ENCODE measurements at regions not wholly inside any gene's neighbourhood (a gene's known extent, or its start where the extent isn't known, plus 50 kb on each side); places are given as distances from the start of the nearest gene placed in this dataset.

DNA sequence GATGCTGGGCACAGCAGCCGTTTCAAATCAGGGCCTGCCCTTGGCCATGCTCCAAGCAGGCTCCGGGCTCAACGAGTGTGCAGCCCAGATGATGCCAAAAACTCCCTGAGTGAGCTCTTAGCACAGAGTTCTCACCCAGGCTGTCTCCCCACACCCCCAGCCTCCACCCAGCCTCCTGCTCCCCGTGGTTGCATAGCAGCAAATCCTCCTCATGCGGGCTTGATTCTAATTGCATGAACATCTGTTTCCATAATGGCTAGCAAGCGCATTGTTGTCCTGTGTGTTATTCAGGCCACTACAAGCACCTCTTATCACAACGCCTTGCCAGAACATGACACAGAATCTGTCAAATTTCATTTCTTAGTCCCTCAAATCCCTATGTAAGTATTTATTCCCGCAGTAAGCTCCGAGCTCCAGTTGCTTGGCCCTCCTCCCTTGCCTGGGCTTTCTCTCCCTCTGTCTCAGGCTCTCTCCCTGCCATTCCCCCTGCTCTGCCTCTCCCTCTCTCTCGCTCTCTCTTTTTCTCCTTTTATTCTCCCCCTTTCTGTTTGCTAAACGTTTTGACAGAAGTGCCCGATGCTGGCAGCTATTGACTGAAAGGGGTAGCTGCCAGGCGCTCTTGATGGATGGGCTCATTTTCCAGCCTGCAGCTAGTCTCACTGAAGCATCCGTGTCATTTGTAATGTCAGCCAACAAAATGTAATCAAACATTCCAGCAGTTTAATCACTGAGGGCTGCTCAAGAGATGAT lies 306.5 kb downstream of the IL20RB start:
- CTCF ChIA-PET: no interaction called here
- POLR2A ChIA-PET: no interaction called here
- Histone ChIP-seq H3K4me2 (no peak overlapping the region), H3K9me3 (no peaks in the 10 kb centered on the region), H3K27ac (no peak overlapping the region), H3K4me1 (no peaks in the 10 kb centered on the region), H3K4me3 (no peak overlapping the region)
- ATAC-seq (no peak), DNase-seq (ENCODE audit: low read depth in 1 of 2, low spot score in 1 of 2) (no peak), FAIRE-seq (no peak)
- 22% methylated on average over 12 of the region's 14 CpGs for WGBS (ENCODE audit: missing lambda C conversion rate)
- TF ChIP-seq KDM5A (IDR thresholded peaks at IDR 0.05) (no peak), NPAS2 (CRISPR knock-in tag; IDR thresholded peaks at IDR 0.05; ENCODE audit: borderline replicate concordance) (no peak), MAZ (IDR thresholded peaks at IDR 0.05; ENCODE audit: borderline replicate concordance, low read depth, low read length) (no peak), PHF8 (IDR thresholded peaks at IDR 0.05; ENCODE audit: borderline replicate concordance, low read depth) (no peak), FOSB (CRISPR knock-in tag; IDR thresholded peaks at IDR 0.05) (no peak), ESRRA (IDR thresholded peaks at IDR 0.05; ENCODE audit: borderline replicate concordance, low read length) (no peak)

DNA sequence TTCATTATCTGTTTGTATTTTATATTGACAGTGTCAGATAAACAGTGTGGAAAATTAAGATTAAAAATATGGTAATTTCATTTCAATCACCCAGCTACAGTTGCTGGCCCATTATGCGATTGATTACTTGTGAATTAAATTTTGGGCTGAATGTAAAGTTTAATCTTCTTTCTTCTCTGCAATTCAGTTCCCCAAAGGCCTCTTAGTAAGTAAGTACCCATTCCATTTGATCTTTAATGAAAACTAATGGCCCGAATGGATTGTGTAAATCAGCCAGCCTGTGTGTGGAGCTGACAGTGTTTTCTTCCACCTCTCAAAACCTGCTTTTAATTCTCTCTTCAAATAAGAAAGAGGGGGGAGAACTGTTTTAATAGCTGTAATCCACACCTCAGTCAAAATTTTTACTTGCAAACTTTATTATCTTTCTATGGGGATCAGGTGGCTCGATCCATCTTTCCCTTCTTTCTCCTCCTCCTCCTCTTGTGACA lies 307.1 kb downstream of the IL20RB start:
- FAIRE-seq: no peak
- no peaks in the 10 kb centered on the region for H3K9me3 ChIP-seq
- ChIA-PET CTCF (no interaction called here), POLR2A (no interaction called here)
- WGBS (ENCODE audit: missing lambda C conversion rate): 22% methylated on average over 3 of the region's 3 CpGs
- no peak for ATAC-seq
- no peaks in the 10 kb centered on the region for H3K4me1 ChIP-seq
- no peak overlapping the region for H3K4me3 ChIP-seq
- H3K4me2 ChIP-seq: no peak overlapping the region
- H3K27ac ChIP-seq: no peak overlapping the region
- no peak for TF ChIP-seq ZC3H11A (IDR thresholded peaks at IDR 0.05)
- TF ChIP-seq CHD2 (IDR thresholded peaks at IDR 0.05; ENCODE audit: low read length, partially characterized antibody): no peak
- TF ChIP-seq, protein P1, sequence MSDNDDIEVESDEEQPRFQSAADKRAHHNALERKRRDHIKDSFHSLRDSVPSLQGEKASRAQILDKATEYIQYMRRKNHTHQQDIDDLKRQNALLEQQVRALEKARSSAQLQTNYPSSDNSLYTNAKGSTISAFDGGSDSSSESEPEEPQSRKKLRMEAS (IDR thresholded peaks at IDR 0.05): no peak
- no peak for TF ChIP-seq CBX8 (IDR thresholded peaks at IDR 0.05)
- no peak for TF ChIP-seq TP53 (CRISPR knock-in tag; IDR thresholded peaks at IDR 0.05)
- TF ChIP-seq, protein P2, sequence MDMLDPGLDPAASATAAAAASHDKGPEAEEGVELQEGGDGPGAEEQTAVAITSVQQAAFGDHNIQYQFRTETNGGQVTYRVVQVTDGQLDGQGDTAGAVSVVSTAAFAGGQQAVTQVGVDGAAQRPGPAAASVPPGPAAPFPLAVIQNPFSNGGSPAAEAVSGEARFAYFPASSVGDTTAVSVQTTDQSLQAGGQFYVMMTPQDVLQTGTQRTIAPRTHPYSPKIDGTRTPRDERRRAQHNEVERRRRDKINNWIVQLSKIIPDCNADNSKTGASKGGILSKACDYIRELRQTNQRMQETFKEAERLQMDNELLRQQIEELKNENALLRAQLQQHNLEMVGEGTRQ (IDR thresholded peaks at IDR 0.05): no peak
- TF ChIP-seq RAD21 (conservative IDR thresholded peaks at IDR 0.05 in 1 of 2, IDR thresholded peaks at IDR 0.05 in 1 of 2): no peak
- TF ChIP-seq BHLHE40 (IDR thresholded peaks at IDR 0.05; ENCODE audit: low read depth, low read length): no peak
- no peak for TF ChIP-seq HEYL (CRISPR knock-in tag; IDR thresholded peaks at IDR 0.05)
- TF ChIP-seq, protein P3, sequence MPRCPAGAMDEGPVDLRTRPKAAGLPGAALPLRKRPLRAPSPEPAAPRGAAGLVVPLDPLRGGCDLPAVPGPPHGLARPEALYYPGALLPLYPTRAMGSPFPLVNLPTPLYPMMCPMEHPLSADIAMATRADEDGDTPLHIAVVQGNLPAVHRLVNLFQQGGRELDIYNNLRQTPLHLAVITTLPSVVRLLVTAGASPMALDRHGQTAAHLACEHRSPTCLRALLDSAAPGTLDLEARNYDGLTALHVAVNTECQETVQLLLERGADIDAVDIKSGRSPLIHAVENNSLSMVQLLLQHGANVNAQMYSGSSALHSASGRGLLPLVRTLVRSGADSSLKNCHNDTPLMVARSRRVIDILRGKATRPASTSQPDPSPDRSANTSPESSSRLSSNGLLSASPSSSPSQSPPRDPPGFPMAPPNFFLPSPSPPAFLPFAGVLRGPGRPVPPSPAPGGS (IDR thresholded peaks at IDR 0.05): no peak
- TF ChIP-seq, protein P4, sequence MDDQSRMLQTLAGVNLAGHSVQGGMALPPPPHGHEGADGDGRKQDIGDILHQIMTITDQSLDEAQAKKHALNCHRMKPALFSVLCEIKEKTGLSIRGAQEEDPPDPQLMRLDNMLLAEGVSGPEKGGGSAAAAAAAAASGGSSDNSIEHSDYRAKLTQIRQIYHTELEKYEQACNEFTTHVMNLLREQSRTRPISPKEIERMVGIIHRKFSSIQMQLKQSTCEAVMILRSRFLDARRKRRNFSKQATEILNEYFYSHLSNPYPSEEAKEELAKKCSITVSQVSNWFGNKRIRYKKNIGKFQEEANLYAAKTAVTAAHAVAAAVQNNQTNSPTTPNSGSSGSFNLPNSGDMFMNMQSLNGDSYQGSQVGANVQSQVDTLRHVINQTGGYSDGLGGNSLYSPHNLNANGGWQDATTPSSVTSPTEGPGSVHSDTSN (IDR thresholded peaks at IDR 0.05): no peak
- no peak for TF ChIP-seq HDAC2 (IDR thresholded peaks at IDR 0.05)
- no peak for DNase-seq (ENCODE audit: low read depth in 1 of 2, low spot score in 1 of 2)

DNA sequence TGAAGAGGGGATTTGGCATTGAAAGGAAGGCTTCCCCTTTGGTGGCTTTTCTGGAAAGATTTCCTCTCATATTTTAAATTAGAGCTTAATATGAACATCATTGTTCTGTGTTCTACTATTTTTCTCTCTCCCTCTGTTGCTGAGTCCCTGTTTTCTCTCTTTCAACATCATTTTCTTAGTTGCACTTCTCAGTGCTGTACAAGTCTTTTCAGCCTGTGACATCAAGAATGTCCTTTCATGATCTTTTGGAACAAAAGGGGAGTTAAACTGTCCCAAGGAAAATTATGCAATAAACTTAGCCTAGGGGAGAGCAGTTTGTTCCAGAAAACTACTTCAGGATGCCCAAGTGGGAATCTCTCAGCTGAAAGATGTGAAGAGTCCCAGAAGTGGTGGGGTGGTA lies 325.1 kb downstream of the IL20RB start:
- H3K9me3 ChIP-seq: no peaks in the 10 kb centered on the region
- FAIRE-seq (no peak), DNase-seq (ENCODE audit: low read depth in 1 of 2, low spot score in 1 of 2) (no peak), ATAC-seq (no peak)
- no peak for TF ChIP-seq GATA3 (IDR thresholded peaks at IDR 0.05; ENCODE audit: borderline replicate concordance)
- TF ChIP-seq, protein P5, sequence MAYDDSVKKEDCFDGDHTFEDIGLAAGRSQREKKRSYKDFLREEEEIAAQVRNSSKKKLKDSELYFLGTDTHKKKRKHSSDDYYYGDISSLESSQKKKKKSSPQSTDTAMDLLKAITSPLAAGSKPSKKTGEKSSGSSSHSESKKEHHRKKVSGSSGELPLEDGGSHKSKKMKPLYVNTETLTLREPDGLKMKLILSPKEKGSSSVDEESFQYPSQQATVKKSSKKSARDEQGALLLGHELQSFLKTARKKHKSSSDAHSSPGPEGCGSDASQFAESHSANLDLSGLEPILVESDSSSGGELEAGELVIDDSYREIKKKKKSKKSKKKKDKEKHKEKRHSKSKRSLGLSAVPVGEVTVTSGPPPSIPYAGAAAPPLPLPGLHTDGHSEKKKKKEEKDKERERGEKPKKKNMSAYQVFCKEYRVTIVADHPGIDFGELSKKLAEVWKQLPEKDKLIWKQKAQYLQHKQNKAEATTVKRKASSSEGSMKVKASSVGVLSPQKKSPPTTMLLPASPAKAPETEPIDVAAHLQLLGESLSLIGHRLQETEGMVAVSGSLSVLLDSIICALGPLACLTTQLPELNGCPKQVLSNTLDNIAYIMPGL (CRISPR knock-in tag; IDR thresholded peaks at IDR 0.05; ENCODE audit: borderline replicate concordance): no peak
- TF ChIP-seq SMC3 (IDR thresholded peaks at IDR 0.05): no peak
- TF ChIP-seq RAD21 (conservative IDR thresholded peaks at IDR 0.05 in 1 of 2, IDR thresholded peaks at IDR 0.05 in 1 of 2): no peak
- TF ChIP-seq CBX2 (IDR thresholded peaks at IDR 0.05; ENCODE audit: borderline replicate concordance, low read depth): no peak
- no peak for TF ChIP-seq FOXS1 (CRISPR knock-in tag; IDR thresholded peaks at IDR 0.05)
- TF ChIP-seq RARB (CRISPR knock-in tag; IDR thresholded peaks at IDR 0.05): no peak
- no peak for TF ChIP-seq HOXB5 (CRISPR knock-in tag; IDR thresholded peaks at IDR 0.05)
- TF ChIP-seq, protein P6, sequence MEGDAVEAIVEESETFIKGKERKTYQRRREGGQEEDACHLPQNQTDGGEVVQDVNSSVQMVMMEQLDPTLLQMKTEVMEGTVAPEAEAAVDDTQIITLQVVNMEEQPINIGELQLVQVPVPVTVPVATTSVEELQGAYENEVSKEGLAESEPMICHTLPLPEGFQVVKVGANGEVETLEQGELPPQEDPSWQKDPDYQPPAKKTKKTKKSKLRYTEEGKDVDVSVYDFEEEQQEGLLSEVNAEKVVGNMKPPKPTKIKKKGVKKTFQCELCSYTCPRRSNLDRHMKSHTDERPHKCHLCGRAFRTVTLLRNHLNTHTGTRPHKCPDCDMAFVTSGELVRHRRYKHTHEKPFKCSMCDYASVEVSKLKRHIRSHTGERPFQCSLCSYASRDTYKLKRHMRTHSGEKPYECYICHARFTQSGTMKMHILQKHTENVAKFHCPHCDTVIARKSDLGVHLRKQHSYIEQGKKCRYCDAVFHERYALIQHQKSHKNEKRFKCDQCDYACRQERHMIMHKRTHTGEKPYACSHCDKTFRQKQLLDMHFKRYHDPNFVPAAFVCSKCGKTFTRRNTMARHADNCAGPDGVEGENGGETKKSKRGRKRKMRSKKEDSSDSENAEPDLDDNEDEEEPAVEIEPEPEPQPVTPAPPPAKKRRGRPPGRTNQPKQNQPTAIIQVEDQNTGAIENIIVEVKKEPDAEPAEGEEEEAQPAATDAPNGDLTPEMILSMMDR (IDR thresholded peaks at IDR 0.05): no peak
- TF ChIP-seq ZSCAN20 (CRISPR knock-in tag; IDR thresholded peaks at IDR 0.05): no peak
- no peak for TF ChIP-seq NPAS2 (CRISPR knock-in tag; IDR thresholded peaks at IDR 0.05; ENCODE audit: borderline replicate concordance)
- TF ChIP-seq ESRRA (IDR thresholded peaks at IDR 0.05; ENCODE audit: borderline replicate concordance, low read length): no peak
- no peak for TF ChIP-seq HOXA7 (CRISPR knock-in tag; IDR thresholded peaks at IDR 0.05)
- no peak overlapping the region for H3K4me3 ChIP-seq
- H3K4me1 ChIP-seq: no peaks in the 10 kb centered on the region
- ChIA-PET CTCF (no interaction called here), POLR2A (no interaction called here)
- no peak overlapping the region for H3K27ac ChIP-seq
- no peak overlapping the region for H3K4me2 ChIP-seq

All from A549 (cell line).